H1 (cell line): ENCODE measurements at regions not wholly inside any gene's neighbourhood (a gene's known extent, or its start where the extent isn't known, plus 50 kb on each side); places are given as distances from the start of the nearest gene placed in this dataset.

Experiments
- CTCF ChIP-seq, 3 experiments: IDR thresholded peaks; 1 replicate in 2 of 3; 2 replicates in 1 of 3; pipeline versions ENCODE4 v1.5.1 to v1.6.1; 2011; ENCODE audit warnings: low read length in 3 of 3, mild to moderate bottlenecking in 3 of 3, inconsistent platforms in 2 of 3, low read depth in 1 of 3, moderate library complexity in 1 of 3; ENCODE audit not compliant: insufficient read depth in 1 of 3; ENCODE audit errors: control extremely low read depth in 1 of 3
- JUN ChIP-seq: IDR thresholded peaks from 2 replicates; pipeline ENCODE4 v1.6.1; 2011; ENCODE audit warnings: low read depth, mild to moderate bottlenecking, improper control_type of control experiment, low read length
- POLR2A ChIP-seq, 2 experiments: IDR thresholded peaks; 1 replicate in 1 of 2; 2 replicates in 1 of 2; pipeline ENCODE4 v1.6.1; 2011; ENCODE audit warnings: low read depth in 2 of 2, low read length in 2 of 2, mild to moderate bottlenecking in 2 of 2; ENCODE audit errors: control extremely low read depth in 1 of 2
- SAP30 ChIP-seq: fragments of 300-600 bp; sonication (generic); IDR thresholded peaks from 2 replicates; pipeline ENCODE4 v1.7.1; 2012; ENCODE audit warnings: low read length, moderate library complexity, mild to moderate bottlenecking, inconsistent platforms; ENCODE audit not compliant: insufficient read depth, insufficient replicate concordance
- SUZ12 ChIP-seq: fragments of 200-600 bp; sonication (generic); IDR thresholded peaks from 2 replicates; pipeline ENCODE4 v1.6.1; 2012; ENCODE audit warnings: mild to moderate bottlenecking, inconsistent platforms, low read length, moderate library complexity, mixed read lengths
- TEAD4 ChIP-seq: IDR thresholded peaks from 2 replicates; pipeline ENCODE4 v1.6.1; 2012; ENCODE audit warnings: low read depth, low read length, inconsistent platforms, mixed read lengths
- USF2 ChIP-seq: IDR thresholded peaks from 2 replicates; pipeline ENCODE4 v1.6.1; 2011; ENCODE audit warnings: low read length, improper control_type of control experiment
- YY1 ChIP-seq: IDR thresholded peaks from 2 replicates; pipeline ENCODE4 v1.6.1; 2011; ENCODE audit warnings: low read depth, mild to moderate bottlenecking, low read length

- TF ChIP-seq CTCF (IDR thresholded peaks at IDR 0.05; ENCODE audit: control extremely low read depth in 1 of 3, insufficient read depth in 1 of 3, low read depth in 1 of 3, low read length in 3 of 3) (no peak), JUN (no peak), POLR2A (IDR thresholded peaks at IDR 0.05; ENCODE audit: control extremely low read depth in 1 of 2, low read depth in 2 of 2, low read length in 2 of 2) (no peak), TEAD4 (no peak), USF2 (no peak), YY1 (no peak), SUZ12 (no peak), SAP30 (no peak)
Observed at GRCh38 chr3:146972726-146973125, 367.6 kb upstream of the PLSCR5 start.
